ENCODE measurements at regions not wholly inside any gene's neighbourhood (a gene's known extent, or its start where the extent isn't known, plus 50 kb on each side); places are given as distances from the start of the nearest gene placed in this dataset.
A peak's percentile ranks its signal among the peaks of the same experiment; 100 is the strongest.

DNA sequence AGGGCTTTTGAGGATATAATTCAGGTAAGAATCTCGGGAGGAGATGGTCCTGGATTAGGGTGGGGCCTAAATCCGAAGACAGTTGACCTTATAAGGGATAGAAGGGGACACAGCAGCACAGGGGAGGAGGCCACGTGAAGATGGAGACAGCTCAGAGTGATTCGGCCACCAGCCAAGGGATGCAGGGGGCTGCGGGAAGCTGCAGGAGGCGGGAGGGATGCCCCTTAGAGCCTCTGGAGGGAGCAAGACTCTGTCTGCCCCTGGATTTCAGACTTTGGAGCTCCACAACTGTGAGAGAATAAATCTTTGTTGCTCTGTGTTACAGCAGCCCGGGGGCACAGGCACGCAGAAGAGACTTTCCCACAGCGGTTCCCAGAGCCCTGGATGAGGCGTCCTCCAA lies 143.7 kb downstream of the ASB1 start:
- no peaks in the 10 kb centered on the region for H3K27me3 ChIP-seq
- peak overlapping the region; percentile 52 for H3K27ac ChIP-seq
- peaks cover 42% of the 10 kb centered on the region for H3K4me1 ChIP-seq
- no peak for TF ChIP-seq POLR2A (IDR thresholded peaks at IDR 0.05)
- no peak for TF ChIP-seq CTCF (IDR thresholded peaks at IDR 0.05)
- TF ChIP-seq POLR2AphosphoS5 (IDR thresholded peaks at IDR 0.05; ENCODE audit: insufficient read depth in 1 of 2, low read depth in 1 of 2), result no peak
- no peak for DNase-seq (ENCODE audit: extremely low spot score in 2 of 2)
- no peaks in the 10 kb centered on the region for H3K36me3 ChIP-seq
- intact Hi-C loops (cut with DNase I), result no loop called here
- no peaks in the 10 kb centered on the region for H3K9me3 ChIP-seq
- H3K4me3 ChIP-seq, result no peak overlapping the region

GRCh38 chr2:238570926-238571325 lies 144.2 kb downstream of the ASB1 start:
- H3K27ac ChIP-seq, result peak overlapping the region; percentile 52
- no peak overlapping the region for H3K4me3 ChIP-seq
- H3K27me3 ChIP-seq, result no peaks in the 10 kb centered on the region
- H3K9me3 ChIP-seq, result no peaks in the 10 kb centered on the region
- intact Hi-C loops (cut with DNase I), result no loop called here
- H3K4me1 ChIP-seq, result peaks cover 42% of the 10 kb centered on the region
- H3K36me3 ChIP-seq, result no peaks in the 10 kb centered on the region
- no peak for TF ChIP-seq CTCF (IDR thresholded peaks at IDR 0.05)
- no peak for TF ChIP-seq POLR2A (IDR thresholded peaks at IDR 0.05)
- TF ChIP-seq POLR2AphosphoS5 (IDR thresholded peaks at IDR 0.05; ENCODE audit: insufficient read depth in 1 of 2, low read depth in 1 of 2), result no peak
- no peak for DNase-seq (ENCODE audit: extremely low spot score in 2 of 2)

DNA sequence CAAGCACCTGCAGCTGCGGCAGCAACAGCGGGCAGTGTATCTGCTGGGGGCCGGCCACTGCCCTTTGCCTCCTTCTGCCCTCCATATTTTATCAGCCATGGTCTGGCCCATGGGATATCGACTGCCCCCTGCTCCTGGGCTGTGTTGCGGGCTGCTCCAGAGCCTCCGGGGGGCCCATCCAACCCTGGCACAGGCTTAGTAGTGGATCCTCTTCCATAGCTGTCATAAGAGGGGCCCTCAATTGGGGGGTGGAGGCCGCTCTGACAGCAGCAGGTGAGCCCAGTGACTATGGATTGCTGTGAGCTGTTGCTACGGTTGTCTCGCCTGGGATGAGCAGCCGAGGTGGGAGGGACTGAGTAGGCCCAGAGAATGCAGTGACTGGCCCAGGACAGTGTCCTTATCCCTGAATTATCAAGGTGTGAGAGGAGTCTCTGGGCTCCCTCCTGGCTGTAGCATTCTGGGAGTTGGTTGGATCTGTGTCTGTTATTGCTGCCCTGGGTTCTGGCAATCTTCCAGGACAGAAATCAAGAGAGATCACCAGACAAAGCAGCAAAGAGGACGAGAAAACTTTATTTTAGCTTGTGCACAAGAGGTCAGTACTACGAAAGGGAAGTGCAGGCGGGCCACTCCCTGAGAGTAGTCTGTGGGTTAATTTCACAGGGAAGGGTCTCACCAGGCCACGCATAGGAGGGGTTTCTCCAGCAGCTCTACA lies 145.1 kb downstream of the ASB1 start:
- intact Hi-C loops (cut with DNase I), result no loop called here
- peak overlapping the region; percentile 10 for H3K27ac ChIP-seq
- H3K4me3 ChIP-seq, result no peak overlapping the region
- TF ChIP-seq POLR2AphosphoS5 (IDR thresholded peaks at IDR 0.05; ENCODE audit: insufficient read depth in 1 of 2, low read depth in 1 of 2) (no peak), POLR2A (IDR thresholded peaks at IDR 0.05) (no peak), CTCF (IDR thresholded peaks at IDR 0.05) (no peak)
- no peaks in the 10 kb centered on the region for H3K9me3 ChIP-seq
- H3K36me3 ChIP-seq, result no peaks in the 10 kb centered on the region
- H3K27me3 ChIP-seq, result no peaks in the 10 kb centered on the region
- no peak for DNase-seq (ENCODE audit: extremely low spot score in 2 of 2)
- peaks cover 40% of the 10 kb centered on the region for H3K4me1 ChIP-seq

DNA sequence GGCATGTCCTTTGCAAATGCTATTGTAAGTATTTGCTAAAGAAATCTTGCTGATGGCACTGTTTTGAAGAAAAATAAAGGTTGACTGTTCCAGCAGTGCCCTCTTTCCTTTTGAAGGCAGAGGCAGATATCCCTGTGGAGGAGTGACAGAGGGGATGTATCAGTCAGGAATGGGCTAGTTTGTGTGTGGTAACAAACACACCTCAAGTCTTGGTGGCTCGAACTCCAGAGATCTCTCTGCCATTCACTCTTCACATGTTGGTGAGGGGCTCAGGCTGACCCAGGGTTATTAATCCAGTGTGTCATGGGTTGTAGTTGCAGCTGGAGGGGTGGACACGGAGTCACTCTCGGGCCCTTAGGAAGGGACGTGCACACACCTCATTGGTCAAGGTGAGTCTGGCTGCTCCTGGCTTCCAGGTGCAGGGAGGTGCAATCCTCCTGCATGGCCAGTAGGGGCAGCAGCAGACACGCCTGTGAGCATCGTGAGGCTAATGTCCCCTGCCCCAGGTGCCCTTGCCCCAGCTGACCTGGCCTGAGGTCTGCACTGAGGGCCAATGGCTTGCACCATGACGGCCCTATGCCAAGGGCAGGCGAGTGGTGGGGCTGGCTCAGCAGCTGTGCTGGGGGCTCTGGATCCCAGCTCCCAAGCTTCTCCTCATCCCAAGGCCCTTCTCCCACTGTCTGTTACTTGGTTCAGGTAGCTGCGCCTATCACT lies 146.5 kb downstream of the ASB1 start:
- no peak for TF ChIP-seq CTCF (IDR thresholded peaks at IDR 0.05)
- no peak for TF ChIP-seq POLR2AphosphoS5 (IDR thresholded peaks at IDR 0.05; ENCODE audit: insufficient read depth in 1 of 2, low read depth in 1 of 2)
- no peak for TF ChIP-seq POLR2A (IDR thresholded peaks at IDR 0.05)
- Histone ChIP-seq H3K36me3 (no peaks in the 10 kb centered on the region), H3K4me1 (peaks cover 33% of the 10 kb centered on the region), H3K27ac (peak overlapping the region; percentile 28), H3K4me3 (no peak overlapping the region), H3K27me3 (no peaks in the 10 kb centered on the region), H3K9me3 (no peaks in the 10 kb centered on the region)
- intact Hi-C loops (cut with DNase I), result no loop called here
- DNase-seq (ENCODE audit: extremely low spot score in 2 of 2), result no peak

- Histone ChIP-seq H3K4me3 (no peak overlapping the region), H3K4me1 (peaks cover 27% of the 10 kb centered on the region), H3K27me3 (no peaks in the 10 kb centered on the region), H3K9me3 (no peaks in the 10 kb centered on the region), H3K36me3 (no peaks in the 10 kb centered on the region), H3K27ac (peak overlapping the region; percentile 28)
- DNase-seq (ENCODE audit: extremely low spot score in 2 of 2), result no peak
- TF ChIP-seq CTCF (IDR thresholded peaks at IDR 0.05) (no peak), POLR2A (IDR thresholded peaks at IDR 0.05) (no peak), POLR2AphosphoS5 (IDR thresholded peaks at IDR 0.05; ENCODE audit: insufficient read depth in 1 of 2, low read depth in 1 of 2) (peak; percentile 25 to 57)
- intact Hi-C loops (cut with DNase I), result no loop called here
Observed at GRCh38 chr2:238573916-238574315, 147.2 kb downstream of the ASB1 start.

All from vagina (tissue), 2 donors.